ENCODE measurements at regions not wholly inside any gene's neighbourhood (a gene's known extent, or its start where the extent isn't known, plus 50 kb on each side); places are given as distances from the start of the nearest gene placed in this dataset.

DNA sequence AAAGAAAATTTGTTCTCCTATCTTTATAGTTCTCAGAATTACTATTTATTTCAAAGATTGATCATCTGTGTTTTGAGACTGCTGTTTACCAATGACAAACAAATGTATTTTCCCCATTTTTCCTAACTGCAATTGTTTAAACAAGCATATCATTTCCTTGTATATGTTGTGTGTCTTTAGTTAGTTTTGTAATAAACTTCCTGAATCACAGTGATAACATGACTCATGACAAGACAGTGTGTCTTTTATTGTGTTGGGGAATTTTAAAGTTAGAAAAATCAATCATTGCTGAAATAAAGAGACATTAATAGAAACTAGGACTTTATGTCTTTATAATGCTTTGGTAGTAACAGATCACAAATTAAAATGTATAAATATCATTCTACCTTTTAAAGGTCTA is 348.5 kb downstream of the KCNJ2 start:
- TF ChIP-seq, protein P1, sequence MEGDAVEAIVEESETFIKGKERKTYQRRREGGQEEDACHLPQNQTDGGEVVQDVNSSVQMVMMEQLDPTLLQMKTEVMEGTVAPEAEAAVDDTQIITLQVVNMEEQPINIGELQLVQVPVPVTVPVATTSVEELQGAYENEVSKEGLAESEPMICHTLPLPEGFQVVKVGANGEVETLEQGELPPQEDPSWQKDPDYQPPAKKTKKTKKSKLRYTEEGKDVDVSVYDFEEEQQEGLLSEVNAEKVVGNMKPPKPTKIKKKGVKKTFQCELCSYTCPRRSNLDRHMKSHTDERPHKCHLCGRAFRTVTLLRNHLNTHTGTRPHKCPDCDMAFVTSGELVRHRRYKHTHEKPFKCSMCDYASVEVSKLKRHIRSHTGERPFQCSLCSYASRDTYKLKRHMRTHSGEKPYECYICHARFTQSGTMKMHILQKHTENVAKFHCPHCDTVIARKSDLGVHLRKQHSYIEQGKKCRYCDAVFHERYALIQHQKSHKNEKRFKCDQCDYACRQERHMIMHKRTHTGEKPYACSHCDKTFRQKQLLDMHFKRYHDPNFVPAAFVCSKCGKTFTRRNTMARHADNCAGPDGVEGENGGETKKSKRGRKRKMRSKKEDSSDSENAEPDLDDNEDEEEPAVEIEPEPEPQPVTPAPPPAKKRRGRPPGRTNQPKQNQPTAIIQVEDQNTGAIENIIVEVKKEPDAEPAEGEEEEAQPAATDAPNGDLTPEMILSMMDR (conservative IDR thresholded peaks at IDR 0.05 in 1 of 2, IDR thresholded peaks at IDR 0.05 in 1 of 2; ENCODE audit: extremely low read depth in 1 of 2, insufficient read depth in 1 of 2, low read depth in 1 of 2, low read length in 2 of 2), result no peak
- no peak for TF ChIP-seq EZH2 (IDR thresholded peaks at IDR 0.05; ENCODE audit: borderline replicate concordance, low read length)

All from mammary epithelial cell (primary cell).